ENCODE measurements at regions not wholly inside any gene's neighbourhood (a gene's known extent, or its start where the extent isn't known, plus 50 kb on each side); places are given as distances from the start of the nearest gene placed in this dataset.

GRCh38 chr19:13598098-13598497 lies 91.8 kb upstream of the CACNA1A start:
- TF ChIP-seq POLR2A (IDR thresholded peaks at IDR 0.05), result no peak
- TF ChIP-seq EP300 (IDR thresholded peaks at IDR 0.05), result no peak
- no peak for TF ChIP-seq CTCF (IDR thresholded peaks at IDR 0.05)
